ENCODE measurements at regions not wholly inside any gene's neighbourhood (a gene's known extent, or its start where the extent isn't known, plus 50 kb on each side); places are given as distances from the start of the nearest gene placed in this dataset.

GRCh38 chr13:30147421-30147820 lies 159.9 kb downstream of the KATNAL1 start:
- TF ChIP-seq, protein P1, sequence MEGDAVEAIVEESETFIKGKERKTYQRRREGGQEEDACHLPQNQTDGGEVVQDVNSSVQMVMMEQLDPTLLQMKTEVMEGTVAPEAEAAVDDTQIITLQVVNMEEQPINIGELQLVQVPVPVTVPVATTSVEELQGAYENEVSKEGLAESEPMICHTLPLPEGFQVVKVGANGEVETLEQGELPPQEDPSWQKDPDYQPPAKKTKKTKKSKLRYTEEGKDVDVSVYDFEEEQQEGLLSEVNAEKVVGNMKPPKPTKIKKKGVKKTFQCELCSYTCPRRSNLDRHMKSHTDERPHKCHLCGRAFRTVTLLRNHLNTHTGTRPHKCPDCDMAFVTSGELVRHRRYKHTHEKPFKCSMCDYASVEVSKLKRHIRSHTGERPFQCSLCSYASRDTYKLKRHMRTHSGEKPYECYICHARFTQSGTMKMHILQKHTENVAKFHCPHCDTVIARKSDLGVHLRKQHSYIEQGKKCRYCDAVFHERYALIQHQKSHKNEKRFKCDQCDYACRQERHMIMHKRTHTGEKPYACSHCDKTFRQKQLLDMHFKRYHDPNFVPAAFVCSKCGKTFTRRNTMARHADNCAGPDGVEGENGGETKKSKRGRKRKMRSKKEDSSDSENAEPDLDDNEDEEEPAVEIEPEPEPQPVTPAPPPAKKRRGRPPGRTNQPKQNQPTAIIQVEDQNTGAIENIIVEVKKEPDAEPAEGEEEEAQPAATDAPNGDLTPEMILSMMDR (IDR thresholded peaks at IDR 0.05 in 4 of 5, conservative IDR thresholded peaks at IDR 0.05 in 1 of 5): no peak
- no peak for TF ChIP-seq POLR2A (IDR thresholded peaks at IDR 0.05)

Data from gastrocnemius medialis (tissue), 4 donors.